NOMO-1 treated with dmso at 0.1 percent for 144 hours (cell line): ENCODE measurements at regions not wholly inside any gene's neighbourhood (a gene's known extent, or its start where the extent isn't known, plus 50 kb on each side); places are given as distances from the start of the nearest gene placed in this dataset.

ENCODE experiments used
- DNase-seq: peaks from one replicate; lab custom pipeline; 2025; ENCODE audit not compliant: unreplicated experiment; lab: John Stamatoyannopoulos, UW

DNA sequence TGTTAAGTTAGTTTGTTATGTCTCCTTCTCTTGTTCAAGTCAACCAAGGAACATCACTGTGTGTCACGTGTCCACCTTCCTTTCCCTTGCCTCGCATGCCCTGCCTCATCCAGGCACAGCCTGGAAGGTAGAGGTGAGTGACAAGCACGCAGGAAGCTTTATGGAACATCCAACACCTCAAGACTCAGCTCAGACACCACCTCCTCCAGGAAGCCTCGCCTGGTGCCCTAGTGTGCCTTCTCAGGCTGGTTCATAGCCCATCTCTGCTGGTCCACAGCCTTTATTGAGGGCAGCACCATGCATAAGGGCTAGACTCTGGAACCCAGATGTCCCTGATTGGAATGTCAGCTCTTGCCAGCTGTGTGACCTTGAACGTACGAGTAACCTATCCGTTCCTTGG is 224.3 kb downstream of the ANKRD60 start:
- no peak for DNase-seq

DNA sequence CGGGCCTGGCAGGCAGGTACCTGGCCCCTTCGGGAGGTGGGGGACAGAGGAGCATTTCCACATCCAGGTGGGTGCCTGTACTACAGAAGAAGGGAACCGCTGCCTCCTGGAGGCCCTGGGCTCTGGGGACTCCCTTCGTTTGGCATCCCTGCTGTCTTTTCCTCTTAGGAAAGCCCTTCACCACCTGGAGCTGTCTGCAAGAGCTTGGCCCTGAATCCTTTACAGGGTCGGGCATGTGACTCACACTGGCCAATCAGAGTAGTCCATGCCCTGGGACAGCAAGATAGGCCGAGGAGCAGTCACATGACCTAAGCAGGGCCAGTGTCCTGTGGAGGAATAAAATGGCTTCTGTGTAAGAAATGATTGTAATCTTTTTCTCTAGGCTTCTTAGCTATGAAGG is 224.9 kb downstream of the ANKRD60 start:
- no peak for DNase-seq

DNA sequence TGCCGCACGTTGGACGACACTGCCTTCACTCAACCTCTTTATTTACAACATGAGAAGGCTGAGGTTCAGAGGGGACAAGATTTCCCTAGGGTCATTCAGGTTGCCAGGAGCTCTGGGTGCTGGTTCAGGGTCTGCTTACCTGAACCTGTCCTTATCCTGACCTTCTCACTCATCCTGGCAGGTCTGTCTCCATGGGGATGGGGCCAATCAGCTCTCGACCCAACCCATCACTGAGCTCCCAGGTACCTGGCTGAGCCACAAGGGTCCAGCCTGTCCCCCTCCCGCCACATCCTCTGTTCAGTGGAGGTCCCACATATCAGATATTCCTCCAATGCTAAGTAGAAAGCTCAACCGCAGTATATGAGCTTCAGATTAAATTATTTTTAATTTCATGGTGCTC is 225.6 kb downstream of the ANKRD60 start:
- no peak for DNase-seq

DNA sequence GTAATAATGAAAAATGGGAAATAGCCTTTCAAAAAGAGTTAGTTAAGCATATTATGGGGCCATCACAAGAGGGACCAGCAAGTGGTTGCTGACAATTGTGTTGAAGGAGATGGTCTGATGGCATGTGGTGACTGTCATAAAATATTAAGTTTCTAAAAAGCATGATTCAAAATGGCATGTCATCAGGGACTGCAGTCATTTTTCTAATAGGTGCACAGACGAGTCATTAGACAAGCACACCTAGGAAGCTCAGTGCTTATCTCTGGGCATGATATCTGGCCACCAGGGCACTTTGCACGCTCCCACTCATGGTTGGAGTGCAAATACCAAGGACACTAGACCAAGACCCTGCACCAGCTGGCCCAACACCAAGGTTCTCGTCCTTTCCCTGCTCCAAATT is 226.5 kb downstream of the ANKRD60 start:
- no peak for DNase-seq

DNA sequence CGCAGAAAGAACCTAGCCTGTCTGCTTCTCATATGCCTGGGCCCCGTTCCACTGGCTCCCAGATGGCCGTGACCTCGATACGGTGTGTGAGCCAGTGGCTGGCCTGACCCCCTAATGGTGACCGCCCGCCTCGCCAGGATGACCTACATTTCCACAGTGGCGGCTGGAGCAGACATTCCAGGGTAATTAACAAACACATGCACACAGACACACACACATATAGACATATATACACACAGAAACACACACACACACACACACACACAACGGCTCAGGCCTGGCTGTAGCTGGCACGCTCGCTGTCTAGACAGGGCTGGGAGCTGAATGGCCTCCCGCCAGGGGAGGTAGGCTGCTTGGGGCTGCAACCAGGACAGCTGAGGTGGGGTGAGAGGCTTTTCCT is 227.1 kb downstream of the ANKRD60 start:
- DNase-seq, result no peak

DNA sequence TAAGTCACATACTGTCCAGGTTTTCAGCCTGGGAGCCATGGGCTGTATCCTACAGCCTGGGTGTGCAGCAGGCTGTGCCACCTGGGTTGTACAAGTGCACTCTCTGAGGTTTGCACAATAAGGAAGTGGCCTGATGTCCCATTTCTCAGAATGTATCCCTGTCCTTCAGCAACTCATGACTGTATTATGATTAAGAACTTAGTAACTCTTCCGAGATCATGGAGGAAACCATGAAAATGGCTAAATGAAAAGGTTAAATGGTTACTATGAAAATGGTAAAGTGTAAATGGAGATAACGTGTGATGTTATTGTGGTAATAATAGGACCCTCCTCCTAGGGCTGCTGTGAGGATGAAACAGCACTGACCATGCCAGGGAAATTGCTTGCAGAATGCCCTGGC is 227.6 kb downstream of the ANKRD60 start:
- DNase-seq, result no peak

DNA sequence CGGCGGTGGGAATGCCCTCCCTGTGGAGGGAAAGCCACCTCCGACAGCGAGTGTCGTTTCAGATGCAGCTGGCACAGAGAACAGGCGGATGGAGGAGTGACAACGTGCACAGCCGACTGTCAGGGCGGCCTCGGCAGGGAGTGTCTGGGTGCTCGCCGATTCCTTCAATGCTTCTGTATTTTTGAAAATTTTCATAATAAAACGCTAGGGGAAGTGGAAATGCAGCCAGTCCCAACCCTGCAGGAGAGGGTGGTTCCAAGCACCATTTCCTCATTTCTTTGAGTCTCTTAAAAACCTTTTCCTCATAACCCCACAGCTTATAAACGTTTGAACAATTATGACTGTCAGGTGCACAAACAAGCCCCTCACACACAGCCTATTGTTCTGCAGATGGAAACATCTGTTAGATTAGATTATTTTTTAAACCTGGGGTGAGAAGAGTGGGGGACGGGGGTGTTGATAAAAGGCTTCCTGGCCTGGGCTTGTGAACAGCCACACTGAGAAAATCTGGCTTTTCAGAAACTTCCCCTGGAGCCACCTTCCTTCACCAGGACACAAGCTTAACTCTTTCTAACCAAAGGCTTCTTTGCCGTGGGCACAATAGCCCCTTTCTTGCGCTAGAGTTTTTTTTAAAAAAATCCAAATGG is 228.9 kb downstream of the ANKRD60 start:
- DNase-seq, result peak; percentile 76

DNA sequence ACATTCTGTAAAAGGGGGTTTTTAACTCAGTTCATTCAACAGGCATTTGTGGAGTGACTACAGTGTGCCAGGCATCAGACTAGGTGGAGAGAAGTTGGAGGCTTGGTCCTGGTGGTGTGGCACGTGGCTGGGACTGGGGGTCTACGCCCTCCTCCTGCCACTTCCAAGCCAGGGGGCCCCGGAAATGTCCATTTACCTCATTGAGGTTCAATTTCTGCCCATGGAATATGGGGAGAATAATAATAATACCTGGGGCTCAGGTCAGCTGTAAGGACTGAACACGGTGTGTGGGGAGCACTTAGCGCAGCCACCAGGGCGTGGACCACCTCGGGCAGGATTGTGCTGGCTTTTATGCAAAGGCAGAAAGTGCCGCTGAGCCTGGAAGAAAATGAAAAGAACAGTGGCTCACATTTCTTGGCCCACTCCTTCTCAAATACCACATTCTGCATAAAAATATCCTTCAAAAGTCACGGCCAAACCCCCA is 229.4 kb downstream of the ANKRD60 start:
- no peak for DNase-seq

DNA sequence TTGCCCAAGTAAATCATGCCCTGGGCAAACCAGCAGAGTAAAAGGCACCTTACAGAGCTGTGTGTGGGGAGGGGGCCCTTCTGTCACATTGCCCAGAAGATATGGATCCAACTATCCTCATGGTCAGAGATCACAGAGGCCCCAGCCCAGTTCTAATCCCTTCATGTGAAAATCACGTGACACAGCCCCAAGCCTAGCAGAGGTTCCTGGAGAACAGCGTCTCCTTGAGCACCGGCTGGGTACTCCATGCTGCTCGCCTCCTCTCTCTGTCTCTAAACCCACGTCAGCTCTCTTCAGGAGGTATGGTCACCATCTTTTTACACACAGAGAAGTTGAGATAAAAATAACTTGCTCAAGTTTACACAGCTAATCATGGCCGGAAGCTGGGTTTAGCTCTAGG is 230.2 kb downstream of the ANKRD60 start:
- no peak for DNase-seq

DNA sequence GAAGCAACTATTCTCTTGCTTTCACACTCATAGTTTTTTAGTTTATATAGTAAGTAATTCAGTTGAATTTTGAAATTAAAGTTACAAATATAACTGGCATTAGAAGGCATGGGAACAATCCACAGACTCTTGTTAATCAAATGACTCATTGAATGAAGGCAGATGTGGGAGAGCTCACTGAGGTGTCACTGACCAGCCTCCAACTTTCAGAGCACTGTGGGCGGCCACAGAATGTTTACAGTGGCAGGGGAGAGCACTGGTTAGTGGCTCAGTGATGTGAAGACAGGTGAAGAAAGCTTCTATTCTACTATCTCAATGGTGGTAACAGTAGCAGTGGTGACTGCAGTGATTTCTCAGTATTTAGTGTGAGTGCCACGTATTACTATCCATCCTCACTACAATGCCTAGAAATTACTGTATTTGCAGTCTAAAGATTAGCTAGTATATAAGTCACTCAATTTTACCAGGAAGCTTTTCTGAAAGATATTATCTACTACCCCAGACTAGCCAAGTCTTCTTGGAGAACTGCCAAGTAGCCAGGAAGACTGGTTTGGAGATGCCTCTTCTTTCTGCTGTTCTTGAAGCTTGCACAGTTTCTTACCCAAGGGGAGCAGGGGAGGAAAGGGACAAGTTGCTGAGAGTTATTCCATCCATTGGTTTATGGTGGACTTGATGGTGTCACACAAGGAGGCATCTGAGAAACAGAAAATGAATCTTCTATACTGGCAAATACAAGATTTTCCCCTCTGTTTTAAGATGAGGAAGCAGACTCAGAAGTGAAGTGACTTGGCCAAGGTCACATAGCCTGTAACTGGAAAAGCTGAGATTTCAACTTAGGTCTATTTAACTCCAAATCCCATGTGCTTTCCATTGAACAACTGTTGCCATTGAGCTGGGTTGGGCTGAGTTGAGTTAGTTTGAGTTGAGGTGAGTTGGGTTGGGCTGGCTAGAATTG is 231.2 kb downstream of the ANKRD60 start:
- no peak for DNase-seq

DNA sequence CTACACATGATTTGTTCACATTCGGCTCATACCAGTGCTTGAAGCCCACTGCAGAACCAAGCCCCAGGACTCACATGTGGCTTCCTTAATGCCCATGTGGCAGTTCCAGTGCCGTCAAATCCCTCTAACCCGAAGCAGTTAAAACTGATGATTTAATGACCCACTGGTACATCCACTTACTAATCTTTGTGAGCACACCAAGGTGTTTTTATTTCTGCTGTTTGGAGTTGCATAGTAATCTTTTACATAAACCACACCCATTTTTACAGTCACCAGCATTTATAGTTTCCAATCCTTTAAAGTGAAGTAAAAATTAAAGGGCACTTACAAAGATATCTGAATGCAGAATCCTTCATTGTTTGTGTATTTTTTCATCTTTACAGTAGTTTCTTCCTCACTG is 232.0 kb downstream of the ANKRD60 start:
- no peak for DNase-seq

DNA sequence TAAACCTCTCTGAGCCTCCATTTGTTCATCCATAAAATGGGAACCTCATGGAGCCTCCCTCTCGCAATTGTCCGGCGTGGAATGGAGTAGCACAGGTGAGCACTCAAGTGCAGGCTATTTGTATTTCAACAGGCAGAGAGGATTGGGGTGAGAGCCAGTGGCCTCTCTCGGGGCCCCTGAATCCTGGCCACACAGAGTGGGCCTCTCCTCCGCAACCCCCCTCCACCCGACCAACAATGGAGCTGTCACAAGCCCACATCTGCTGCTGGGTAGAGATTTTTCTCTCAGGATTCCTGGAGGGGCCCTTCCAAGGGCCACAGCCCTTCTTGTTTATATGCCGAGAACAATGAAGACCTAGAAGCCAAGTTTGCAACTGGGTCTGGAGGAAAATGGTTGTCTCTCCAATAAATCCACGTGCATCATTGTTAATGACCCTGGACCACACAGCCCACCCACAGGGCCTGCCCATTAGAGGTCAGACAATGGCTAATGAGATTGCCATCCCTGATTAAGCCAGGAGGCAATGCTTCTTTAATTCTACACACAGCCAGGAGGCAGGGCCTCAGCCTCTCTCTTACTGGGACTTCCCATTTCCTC is 233.0 kb downstream of the ANKRD60 start:
- DNase-seq, result no peak

DNA sequence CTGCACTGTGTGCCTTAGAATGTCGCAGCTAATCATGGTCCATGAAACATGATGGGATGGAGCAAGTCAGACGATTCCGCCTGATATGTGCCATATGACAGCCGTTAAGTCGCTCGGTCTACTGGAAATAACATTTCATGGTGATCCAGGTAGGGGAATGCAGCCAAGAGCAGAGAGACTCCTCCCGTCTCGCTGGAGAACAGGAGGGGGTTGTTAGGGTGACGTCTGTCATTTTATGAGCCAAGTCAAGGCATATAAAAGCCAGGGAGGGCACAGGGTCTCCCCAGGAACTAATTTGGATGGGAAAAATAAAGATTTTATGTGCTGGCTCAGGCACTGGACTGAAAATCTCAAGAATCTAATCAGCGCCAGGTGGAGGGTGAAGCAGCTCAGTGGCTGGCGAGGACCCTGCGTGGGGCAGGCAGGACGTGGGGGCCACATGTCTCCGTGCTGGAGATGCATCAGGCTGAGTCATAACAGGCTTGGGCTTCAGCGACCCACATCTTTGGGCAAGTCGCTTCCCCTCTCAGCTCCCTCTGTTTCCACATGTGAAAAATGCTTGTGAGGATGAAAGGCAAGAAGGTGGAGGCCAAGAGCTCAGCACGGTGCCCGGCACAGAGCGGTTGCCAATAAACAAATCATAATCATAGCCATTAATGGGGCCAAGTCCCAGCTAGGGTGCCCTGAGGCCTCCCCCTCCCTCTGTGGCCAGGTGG is 234.6 kb downstream of the ANKRD60 start:
- no peak for DNase-seq

DNA sequence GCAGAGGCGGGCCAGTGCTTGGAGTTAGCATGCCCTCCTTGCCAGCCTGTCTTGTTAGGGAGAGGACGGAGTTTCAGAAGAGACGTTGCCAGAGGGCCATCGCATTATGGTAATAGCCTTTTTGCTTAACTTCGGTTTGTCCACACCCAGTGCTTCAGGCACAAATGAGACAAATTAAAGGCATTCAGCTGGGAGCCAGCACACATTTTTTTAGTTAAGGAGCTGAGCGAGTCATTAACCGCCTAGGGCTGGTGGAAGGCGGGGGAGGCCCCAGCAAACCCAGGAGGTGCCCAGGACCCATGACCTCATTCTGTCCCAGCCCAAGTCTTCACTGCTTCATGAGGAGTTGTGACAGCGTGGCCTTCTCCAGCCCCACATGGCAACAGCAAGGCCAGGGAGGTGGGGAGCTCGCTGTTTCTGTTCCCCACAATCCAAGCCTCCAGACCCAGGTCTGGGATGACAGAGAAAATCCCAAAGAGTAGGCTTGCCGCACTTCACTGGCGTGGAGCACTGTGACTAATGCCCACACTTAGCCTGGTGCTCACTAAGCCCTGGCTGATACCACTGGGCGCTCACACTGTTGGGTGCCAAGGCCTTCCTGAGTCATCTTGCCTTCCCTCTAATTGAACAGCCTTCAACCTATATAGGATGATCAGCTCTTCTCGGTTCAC is 237.1 kb downstream of the ANKRD60 start:
- no peak for DNase-seq

DNA sequence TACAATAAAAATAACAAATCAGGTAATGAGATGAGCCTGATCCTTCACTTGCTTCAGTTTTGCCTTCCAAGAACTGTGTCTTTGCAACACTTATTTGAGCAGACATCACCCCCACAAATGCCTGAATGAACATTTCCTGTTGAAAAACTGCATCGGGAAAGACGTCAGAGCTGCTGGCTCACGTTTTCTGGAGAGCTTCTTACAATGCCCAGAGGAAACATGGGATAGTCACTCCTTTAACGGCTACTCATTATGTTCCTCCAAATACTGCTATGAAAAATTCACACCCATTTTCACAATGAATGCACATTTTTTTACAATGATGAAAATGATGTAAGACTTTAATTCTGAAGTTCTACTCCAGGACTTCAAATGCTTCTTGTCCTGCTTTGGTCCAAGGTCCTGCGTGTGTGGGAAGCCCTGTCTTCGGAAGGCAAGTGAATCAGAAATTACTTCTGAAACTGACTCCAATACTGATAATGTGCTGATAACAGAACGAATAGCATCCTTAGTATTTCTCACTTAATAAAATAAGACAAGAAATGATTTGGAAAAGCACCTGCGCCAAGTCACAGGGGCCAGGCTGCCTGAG is 238.0 kb downstream of the ANKRD60 start:
- DNase-seq, result no peak

DNA sequence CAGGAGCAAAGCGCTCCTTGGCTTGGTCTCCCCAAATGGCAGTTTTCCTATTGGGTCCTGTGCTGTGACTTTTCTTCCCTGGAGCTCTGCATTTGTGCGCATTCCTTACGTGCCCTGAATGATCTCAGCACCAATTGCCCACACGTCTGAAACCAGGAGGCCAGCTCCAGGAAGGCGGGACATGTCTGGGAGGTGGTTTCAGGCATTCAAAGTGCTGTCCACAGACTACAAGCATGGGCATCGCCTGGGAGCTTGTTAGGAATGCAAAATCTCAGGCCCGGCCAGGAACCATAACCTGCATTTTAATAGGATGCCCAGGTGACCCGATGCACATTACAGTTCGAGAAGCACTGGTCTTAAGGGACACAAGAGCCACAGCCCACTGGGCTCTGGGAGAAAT is 239.6 kb downstream of the ANKRD60 start:
- DNase-seq, result no peak

DNA sequence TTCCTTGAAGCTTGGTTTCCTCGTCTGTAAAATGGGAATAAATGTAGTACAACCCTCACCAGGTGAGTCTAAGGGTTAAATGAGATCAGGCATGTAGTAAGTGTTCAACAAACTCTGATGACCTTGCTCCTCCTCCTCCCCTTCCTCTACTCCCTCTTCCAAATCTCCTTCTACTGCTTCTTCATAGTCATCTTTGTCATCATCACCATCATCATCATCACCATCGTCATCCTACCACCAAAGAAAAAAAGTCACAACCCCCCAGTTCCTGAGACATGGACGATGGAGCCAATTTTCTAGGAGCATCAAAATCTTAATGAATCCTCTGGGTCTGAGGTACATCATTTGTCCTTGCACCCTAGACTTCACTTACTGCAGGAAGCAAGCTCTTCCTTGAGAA is 240.0 kb downstream of the ANKRD60 start:
- no peak for DNase-seq

DNA sequence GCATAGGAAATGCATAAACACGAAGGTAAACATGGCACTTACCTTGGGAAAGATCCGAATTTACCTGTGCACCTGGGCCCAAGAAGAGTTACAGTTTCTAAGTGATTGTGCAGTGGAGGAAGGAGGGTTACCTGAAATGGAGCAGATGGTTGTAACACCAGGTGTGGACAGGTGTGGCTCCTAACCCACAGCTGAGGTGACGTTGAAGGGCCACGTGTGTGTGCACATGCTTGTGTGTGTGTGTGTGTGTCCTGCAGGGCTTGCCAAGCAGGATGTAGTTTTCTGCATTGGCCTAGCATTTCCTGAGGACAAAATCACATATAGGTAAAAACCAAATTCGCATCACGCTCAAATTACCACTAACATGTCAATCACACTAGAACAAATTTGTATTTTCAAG is 240.8 kb downstream of the ANKRD60 start:
- no peak for DNase-seq

DNA sequence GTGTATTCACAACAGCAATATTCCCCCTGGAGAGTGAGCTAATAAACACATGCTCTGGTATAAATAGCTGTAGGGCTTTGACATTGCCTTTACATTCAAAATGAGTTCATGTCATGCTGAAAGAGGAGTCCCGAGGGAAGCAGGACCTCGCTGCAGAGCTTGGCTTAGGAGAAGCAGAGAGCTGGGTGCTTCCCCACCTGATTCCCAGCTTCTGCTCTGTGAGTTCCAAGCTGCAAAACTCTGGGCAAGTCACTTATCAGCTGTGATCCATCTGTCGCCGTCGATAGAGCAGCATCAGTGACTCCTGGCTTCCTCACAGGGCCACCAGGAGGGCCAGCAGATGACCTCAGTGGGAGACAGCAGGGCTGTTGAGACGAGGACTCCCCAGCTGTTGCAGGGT is 241.8 kb downstream of the ANKRD60 start:
- DNase-seq, result no peak

DNA sequence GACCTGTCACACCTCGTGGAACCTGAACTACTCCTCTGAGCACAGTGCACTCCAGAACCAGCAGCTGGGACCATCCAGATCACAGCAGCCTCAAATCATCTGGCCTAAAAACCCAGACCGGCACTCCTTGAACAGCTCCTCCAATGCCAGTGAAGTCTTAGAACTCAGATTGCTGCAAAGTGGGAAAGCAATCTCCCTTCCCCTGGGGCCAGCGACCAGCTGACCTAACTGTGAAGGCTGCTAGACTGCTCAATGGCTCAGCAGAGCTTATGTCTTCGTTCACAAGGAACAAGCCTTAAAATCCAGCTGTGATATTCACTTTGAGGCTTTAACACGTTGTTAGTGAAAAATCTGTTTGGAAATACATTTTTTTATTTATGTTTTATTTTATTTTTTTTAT is 243.2 kb downstream of the ANKRD60 start:
- DNase-seq, result no peak
